WTC11 (cell line): ENCODE measurements at regions not wholly inside any gene's neighbourhood (a gene's known extent, or its start where the extent isn't known, plus 50 kb on each side); places are given as distances from the start of the nearest gene placed in this dataset.

ENCODE experiments used
- ATAC-seq: fragments of 200-7000 bp; cut with Tn5 transposase; 2 replicates; pipeline ENCODE4 v1.10.0; 2021; ENCODE audit warnings: mild to moderate bottlenecking, moderate library complexity
- CTCF ChIA-PET: fragments of 300-600 bp; sonication (Branson Sonifier 250); formaldehyde crosslinking; loops from one replicate; lab custom pipeline; 2021; ENCODE audit warnings: antibody characterized with exemption; lab: Charles Lee
- POLR2A ChIA-PET: fragments of 350-600 bp; sonication (Branson Sonifier 250); formaldehyde crosslinking; loops from one replicate; lab custom pipeline; 2021; ENCODE audit warnings: antibody characterized with exemption; lab: Charles Lee
- DNase-seq: peaks from one replicate; pipeline ENCODE4 v3.0.0; 2021; ENCODE audit warnings: low spot score
- H3K27ac Mint-ChIP-seq: 2 replicates; pipeline ENCODE4 v1.8.0; 2021; ENCODE audit warnings: mixed read lengths
- H3K27me3 Mint-ChIP-seq: 2 replicates; pipeline ENCODE4 v1.8.0; 2021; ENCODE audit warnings: low read depth, mild to moderate bottlenecking, moderate library complexity, mixed read lengths
- H3K36me3 Mint-ChIP-seq: 2 replicates; pipeline ENCODE4 v1.8.0; 2021; ENCODE audit warnings: mixed read lengths
- H3K4me1 Mint-ChIP-seq: 2 replicates; pipeline ENCODE4 v1.8.0; 2022; ENCODE audit warnings: mixed read lengths
- H3K4me3 Mint-ChIP-seq: 2 replicates; pipeline ENCODE4 v1.8.0; 2021; ENCODE audit warnings: mild to moderate bottlenecking, moderate library complexity, mixed read lengths
- H3K9me3 Mint-ChIP-seq: 2 replicates; pipeline ENCODE4 v1.8.0; 2021; ENCODE audit warnings: mixed read lengths
- ATF1 ChIP-seq: sonication (generic); formaldehyde crosslinking; IDR thresholded peaks from 2 replicates; pipeline ENCODE4 v1.8.1; 2023; ENCODE audit warnings: mild to moderate bottlenecking, moderate library complexity, missing genetic modification reagents
- ELF4 ChIP-seq: sonication (generic); formaldehyde crosslinking; IDR thresholded peaks from 2 replicates; pipeline ENCODE4 v1.8.1; 2022; ENCODE audit warnings: low read depth, mild to moderate bottlenecking, moderate library complexity, missing genetic modification reagents
- GRHL2 ChIP-seq: fragments of 250-450 bp; sonication (Bioruptor Pico); IDR thresholded peaks from 2 replicates; pipeline ENCODE4 v1.8.0; 2022; ENCODE audit warnings: mild to moderate bottlenecking, moderate library complexity; ENCODE audit not compliant: insufficient replicate concordance, severe bottlenecking
- JAZF1 ChIP-seq: fragments of 250-450 bp; sonication (Bioruptor Pico); IDR thresholded peaks from 2 replicates; pipeline ENCODE4 v1.9.0; 2021; ENCODE audit warnings: moderate library complexity, mild to moderate bottlenecking, inconsistent platforms
- MXD4 ChIP-seq: fragments of 250-450 bp; sonication (Bioruptor Pico); IDR thresholded peaks from 2 replicates; pipeline ENCODE4 v1.8.0; 2021; ENCODE audit warnings: mild to moderate bottlenecking, moderate library complexity, borderline replicate concordance
- NFYB ChIP-seq: sonication (generic); formaldehyde crosslinking; conservative IDR thresholded peaks from 2 replicates; pipeline ENCODE4 v1.8.0; 2022; ENCODE audit warnings: low read depth, missing genetic modification reagents
- NR2C2 ChIP-seq: sonication (generic); formaldehyde crosslinking; IDR thresholded peaks from 2 replicates; pipeline ENCODE4 v1.8.0; 2022; ENCODE audit warnings: mild to moderate bottlenecking, missing genetic modification reagents
- PRRX2 ChIP-seq: fragments of 250-450 bp; sonication (Bioruptor Pico); IDR thresholded peaks from 2 replicates; pipeline ENCODE4 v1.8.0; 2021; ENCODE audit warnings: mild to moderate bottlenecking
- RELA ChIP-seq: sonication (generic); formaldehyde crosslinking; IDR thresholded peaks from 2 replicates; pipeline ENCODE4 v1.8.1; 2022; ENCODE audit warnings: missing genetic modification reagents, mild to moderate bottlenecking, borderline replicate concordance
- SMAD3 ChIP-seq: sonication (generic); formaldehyde crosslinking; IDR thresholded peaks from 2 replicates; pipeline ENCODE4 v1.8.0; 2022; ENCODE audit warnings: missing genetic modification reagents, mild to moderate bottlenecking, borderline replicate concordance
- SMAD4 ChIP-seq: sonication (generic); formaldehyde crosslinking; IDR thresholded peaks from 2 replicates; pipeline ENCODE4 v1.8.0; 2022; ENCODE audit warnings: mild to moderate bottlenecking, missing genetic modification reagents
- TEAD4 ChIP-seq: sonication (generic); formaldehyde crosslinking; IDR thresholded peaks from 2 replicates; pipeline ENCODE4 v1.8.0; 2022; ENCODE audit warnings: mild to moderate bottlenecking, missing genetic modification reagents
- USF2 ChIP-seq: sonication (generic); formaldehyde crosslinking; IDR thresholded peaks from 2 replicates; pipeline ENCODE4 v1.8.1; 2023; ENCODE audit warnings: mild to moderate bottlenecking, missing genetic modification reagents, moderate library complexity
- ZNF121 ChIP-seq: sonication (generic); formaldehyde crosslinking; IDR thresholded peaks from 2 replicates; pipeline ENCODE4 v1.8.0; 2023; ENCODE audit warnings: missing genetic modification reagents
- ZNF219 ChIP-seq: sonication (generic); formaldehyde crosslinking; IDR thresholded peaks from 2 replicates; pipeline ENCODE4 v1.8.0; 2023; ENCODE audit warnings: missing genetic modification reagents, mild to moderate bottlenecking, borderline replicate concordance
- ZNF317 ChIP-seq: sonication (generic); formaldehyde crosslinking; IDR thresholded peaks from 2 replicates; pipeline ENCODE4 v1.8.1; 2023; ENCODE audit warnings: low read depth, mild to moderate bottlenecking, moderate library complexity, missing genetic modification reagents, borderline replicate concordance
- ZNF396 ChIP-seq: fragments of 250-450 bp; sonication (Bioruptor Pico); IDR thresholded peaks from 2 replicates; pipeline ENCODE4 v1.8.0; 2021; ENCODE audit warnings: mild to moderate bottlenecking, moderate library complexity, borderline replicate concordance
- TF ChIP-seq, protein P1 (sequence below): sonication (generic); formaldehyde crosslinking; IDR thresholded peaks from 2 replicates; pipeline ENCODE4 v1.8.1; 2022; ENCODE audit warnings: mild to moderate bottlenecking, missing genetic modification reagents, moderate library complexity, borderline replicate concordance
- TF ChIP-seq, protein P2 (sequence below): sonication (generic); formaldehyde crosslinking; IDR thresholded peaks from 2 replicates; pipeline ENCODE4 v1.8.1; 2022; ENCODE audit warnings: missing genetic modification reagents, borderline replicate concordance
- TF ChIP-seq, protein P3 (sequence below): sonication (generic); formaldehyde crosslinking; IDR thresholded peaks from 2 replicates; pipeline ENCODE4 v1.8.0; 2023; ENCODE audit warnings: missing genetic modification reagents

- peaks cover 8% of the 10 kb centered on the region; the same call in 1 of the 2 replicates for H3K27me3 Mint-ChIP-seq
- ChIA-PET CTCF (no interaction called here), POLR2A (no interaction called here)
- DNase-seq (no peak), ATAC-seq (no peak)
- no peak overlapping the region; the same call in 1 of the 2 replicates for H3K27ac Mint-ChIP-seq
- peaks cover 57% of the 10 kb centered on the region for H3K9me3 Mint-ChIP-seq
- H3K4me3 Mint-ChIP-seq: no peak overlapping the region
- peaks cover 23% of the 10 kb centered on the region for H3K36me3 Mint-ChIP-seq
- H3K4me1 Mint-ChIP-seq: no peaks in the 10 kb centered on the region
- TF ChIP-seq, protein P1, sequence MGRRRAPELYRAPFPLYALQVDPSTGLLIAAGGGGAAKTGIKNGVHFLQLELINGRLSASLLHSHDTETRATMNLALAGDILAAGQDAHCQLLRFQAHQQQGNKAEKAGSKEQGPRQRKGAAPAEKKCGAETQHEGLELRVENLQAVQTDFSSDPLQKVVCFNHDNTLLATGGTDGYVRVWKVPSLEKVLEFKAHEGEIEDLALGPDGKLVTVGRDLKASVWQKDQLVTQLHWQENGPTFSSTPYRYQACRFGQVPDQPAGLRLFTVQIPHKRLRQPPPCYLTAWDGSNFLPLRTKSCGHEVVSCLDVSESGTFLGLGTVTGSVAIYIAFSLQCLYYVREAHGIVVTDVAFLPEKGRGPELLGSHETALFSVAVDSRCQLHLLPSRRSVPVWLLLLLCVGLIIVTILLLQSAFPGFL (CRISPR knock-in tag): no peak
- TF ChIP-seq ZNF317: no peak
- TF ChIP-seq TEAD4 (CRISPR knock-in tag): no peak
- no peak for TF ChIP-seq SMAD4 (CRISPR knock-in tag)
- TF ChIP-seq NR2C2 (CRISPR knock-in tag): no peak
- TF ChIP-seq ZNF396 (CRISPR knock-in tag): no peak
- no peak for TF ChIP-seq PRRX2 (CRISPR knock-in tag)
- no peak for TF ChIP-seq JAZF1
- TF ChIP-seq USF2 (CRISPR knock-in tag): no peak
- no peak for TF ChIP-seq ATF1
- no peak for TF ChIP-seq SMAD3 (CRISPR knock-in tag)
- TF ChIP-seq, protein P2, sequence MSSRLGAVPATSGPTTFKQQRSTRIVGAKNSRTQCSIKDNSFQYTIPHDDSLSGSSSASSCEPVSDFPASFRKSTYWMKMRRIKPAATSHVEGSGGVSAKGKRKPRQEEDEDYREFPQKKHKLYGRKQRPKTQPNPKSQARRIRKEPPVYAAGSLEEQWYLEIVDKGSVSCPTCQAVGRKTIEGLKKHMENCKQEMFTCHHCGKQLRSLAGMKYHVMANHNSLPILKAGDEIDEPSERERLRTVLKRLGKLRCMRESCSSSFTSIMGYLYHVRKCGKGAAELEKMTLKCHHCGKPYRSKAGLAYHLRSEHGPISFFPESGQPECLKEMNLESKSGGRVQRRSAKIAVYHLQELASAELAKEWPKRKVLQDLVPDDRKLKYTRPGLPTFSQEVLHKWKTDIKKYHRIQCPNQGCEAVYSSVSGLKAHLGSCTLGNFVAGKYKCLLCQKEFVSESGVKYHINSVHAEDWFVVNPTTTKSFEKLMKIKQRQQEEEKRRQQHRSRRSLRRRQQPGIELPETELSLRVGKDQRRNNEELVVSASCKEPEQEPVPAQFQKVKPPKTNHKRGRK (CRISPR knock-in tag): no peak
- no peak for TF ChIP-seq ELF4 (CRISPR knock-in tag)
- no peak for TF ChIP-seq MXD4 (CRISPR knock-in tag)
- TF ChIP-seq RELA (CRISPR knock-in tag): no peak
- TF ChIP-seq ZNF121 (CRISPR knock-in tag): no peak
- no peak for TF ChIP-seq GRHL2 (CRISPR knock-in tag)
- no peak for TF ChIP-seq NFYB (CRISPR knock-in tag)
- TF ChIP-seq, protein P3, sequence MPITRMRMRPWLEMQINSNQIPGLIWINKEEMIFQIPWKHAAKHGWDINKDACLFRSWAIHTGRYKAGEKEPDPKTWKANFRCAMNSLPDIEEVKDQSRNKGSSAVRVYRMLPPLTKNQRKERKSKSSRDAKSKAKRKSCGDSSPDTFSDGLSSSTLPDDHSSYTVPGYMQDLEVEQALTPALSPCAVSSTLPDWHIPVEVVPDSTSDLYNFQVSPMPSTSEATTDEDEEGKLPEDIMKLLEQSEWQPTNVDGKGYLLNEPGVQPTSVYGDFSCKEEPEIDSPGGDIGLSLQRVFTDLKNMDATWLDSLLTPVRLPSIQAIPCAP (CRISPR knock-in tag): no peak
- no peak for TF ChIP-seq ZNF219 (CRISPR knock-in tag)
Observed at GRCh38 chr4:83170952-83171399, 56.4 kb upstream of the PLAC8 start.
